SK-N-SH (cell line): ENCODE measurements at regions not wholly inside any gene's neighbourhood (a gene's known extent, or its start where the extent isn't known, plus 50 kb on each side); places are given as distances from the start of the nearest gene placed in this dataset.

Experiments used
- CTCF ChIA-PET: fragments of 300-600, 350-600 bp; formaldehyde crosslinking; extraction: SDS; loops from one replicate; lab custom pipeline; 2021; lab: Yijun Ruan, JAX
- POLR2A ChIA-PET: fragments of 350-600 bp; sonication (Branson Sonifier 250); formaldehyde crosslinking; extraction: SDS; loops from one replicate; lab custom pipeline; 2020; ENCODE audit warnings: antibody characterized with exemption, inconsistent platforms; lab: Yijun Ruan, JAX
- DNase-seq: peaks from one replicate; pipeline ENCODE4 v3.0.0; 2012
- H2AFZ ChIP-seq: fragments of 200-600 bp; sonication (generic); 2 replicates; pipeline ENCODE4 v1.8.1; 2016; ENCODE audit warnings: antibody characterized with exemption, mild to moderate bottlenecking, low read depth
- H3F3A ChIP-seq: fragments of 200-600 bp; sonication (generic); replicated peaks from 2 replicates; pipeline ENCODE3; 2016; ENCODE audit warnings: antibody characterized with exemption, mild to moderate bottlenecking; ENCODE audit not compliant: insufficient read depth
- H3K27ac ChIP-seq, 2 experiments: fragments of 200-500 bp in 1 of 2; fragments of 200-600 bp in 1 of 2; sonication (Bioruptor generic) in 1 of 2; sonication (generic), shearing (Covaris generic) in 1 of 2; 2 replicates each; pipeline versions ENCODE4 v1.5.1 to v1.6.1; 2014 to 2016; ENCODE audit warnings: low read depth in 2 of 2, inconsistent platforms in 1 of 2, low read length in 1 of 2, mild to moderate bottlenecking in 1 of 2, mixed read lengths in 1 of 2
- H3K27me3 ChIP-seq: fragments of 200-600 bp; sonication (generic), shearing (Covaris generic); 2 replicates; pipeline ENCODE4 v1.6.1; 2016; ENCODE audit warnings: mixed run types; ENCODE audit not compliant: insufficient read depth
- H3K36me3 ChIP-seq, 2 experiments: fragments of 200-500 bp in 1 of 2; fragments of 200-600 bp in 1 of 2; sonication (Bioruptor generic) in 1 of 2; sonication (generic) in 1 of 2; replicated peaks in 1 of 2; 2 replicates each; pipeline versions ENCODE3 to v1.5.1; 2014 to 2016; ENCODE audit warnings: low read length in 1 of 2, mild to moderate bottlenecking in 1 of 2; ENCODE audit not compliant: insufficient read depth in 2 of 2, control insufficient read depth in 1 of 2
- H3K4me1 ChIP-seq, 2 experiments: fragments of 200-500 bp in 1 of 2; fragments of 200-600 bp in 1 of 2; sonication (Bioruptor generic) in 1 of 2; sonication (generic), shearing (Covaris generic) in 1 of 2; 2 replicates each; pipeline versions ENCODE4 v1.5.1 to v1.6.1; 2014 to 2016; ENCODE audit warnings: low read depth in 1 of 2, low read length in 1 of 2, mixed run types in 1 of 2; ENCODE audit not compliant: insufficient read depth in 2 of 2, control insufficient read depth in 1 of 2
- H3K4me2 ChIP-seq: fragments of 200-600 bp; sonication (generic), shearing (Covaris generic); 2 replicates; pipeline ENCODE4 v1.6.1; 2017; ENCODE audit warnings: mixed run types
- H3K4me3 ChIP-seq, 2 experiments: fragments of 200-500 bp in 1 of 2; fragments of 200-600 bp in 1 of 2; sonication (Bioruptor generic) in 1 of 2; sonication (generic), shearing (Covaris generic) in 1 of 2; 2 replicates each; pipeline versions ENCODE4 v1.5.1 to v1.8.1; 2014 to 2016; ENCODE audit warnings: low read depth in 2 of 2, inconsistent platforms in 1 of 2, low read length in 1 of 2, mild to moderate bottlenecking in 1 of 2, mixed read lengths in 1 of 2, moderate library complexity in 1 of 2
- H3K79me2 ChIP-seq: fragments of 200-600 bp; sonication (generic); 2 replicates; pipeline ENCODE4 v1.8.1; 2017; ENCODE audit warnings: mild to moderate bottlenecking; ENCODE audit not compliant: insufficient read depth
- H3K9ac ChIP-seq: fragments of 200-600 bp; sonication (generic); 2 replicates; pipeline ENCODE4 v1.6.1; 2017; ENCODE audit warnings: mixed run types
- H3K9me2 ChIP-seq: fragments of 200-600 bp; sonication (generic); 2 replicates; pipeline ENCODE4 v1.6.1; 2017; ENCODE audit warnings: mixed run types
- H3K9me3 ChIP-seq: fragments of 200-600 bp; sonication (generic); 2 replicates; pipeline ENCODE4 v1.6.1; 2017; ENCODE audit warnings: mixed run types, mild to moderate bottlenecking, moderate library complexity
- H4K20me1 ChIP-seq: fragments of 200-600 bp; sonication (generic); 2 replicates; pipeline ENCODE4 v1.6.1; 2017; ENCODE audit warnings: mild to moderate bottlenecking, mixed run types; ENCODE audit not compliant: insufficient read depth
- CHD2 ChIP-seq: fragments of 150-350 bp; IDR thresholded peaks from 2 replicates; pipeline ENCODE4 v1.6.1; 2018; ENCODE audit warnings: low read length; ENCODE audit not compliant: partially characterized antibody
- EP300 ChIP-seq, 2 experiments: IDR thresholded peaks; 2 replicates each; pipeline versions ENCODE4 v1.4.0 to v1.6.1; 2012; ENCODE audit warnings: borderline replicate concordance in 1 of 2, low read depth in 1 of 2, low read length in 1 of 2
- EZH2phosphoT487 ChIP-seq: fragments of 200-600 bp; sonication (generic); IDR thresholded peaks from 2 replicates; pipeline ENCODE4 v1.6.1; 2017; ENCODE audit warnings: low read depth, mixed run types, mild to moderate bottlenecking, antibody characterized with exemption, moderate library complexity, borderline replicate concordance
- GABPA ChIP-seq: IDR thresholded peaks from 2 replicates; pipeline ENCODE4 v1.4.0; 2012; ENCODE audit warnings: low read depth, mild to moderate bottlenecking
- GATA2 ChIP-seq: sonication (generic); formaldehyde crosslinking; IDR thresholded peaks from 2 replicates; pipeline ENCODE4 v1.5.0; 2020; ENCODE audit warnings: mild to moderate bottlenecking, missing genetic modification reagents
- JUND ChIP-seq: IDR thresholded peaks from 2 replicates; pipeline ENCODE4 v1.4.0; 2012
- NFIC ChIP-seq: IDR thresholded peaks from 2 replicates; pipeline ENCODE4 v1.4.0; 2012; ENCODE audit warnings: borderline replicate concordance
- NRF1 ChIP-seq: IDR thresholded peaks from 2 replicates; pipeline ENCODE4 v1.6.1; 2012; ENCODE audit warnings: low read depth, mild to moderate bottlenecking, low read length
- RAD21 ChIP-seq: IDR thresholded peaks from 2 replicates; pipeline ENCODE4 v1.6.1; 2012; ENCODE audit warnings: mild to moderate bottlenecking, low read length
- RFX5 ChIP-seq: IDR thresholded peaks from 2 replicates; pipeline ENCODE4 v1.6.1; 2012; ENCODE audit warnings: mild to moderate bottlenecking, improper control_type of control experiment, low read length
- TAF1 ChIP-seq: IDR thresholded peaks from 2 replicates; pipeline ENCODE4 v1.6.1; 2012; ENCODE audit warnings: low read depth, mild to moderate bottlenecking, low read length, moderate library complexity, borderline replicate concordance
- TCF12 ChIP-seq: IDR thresholded peaks from 2 replicates; pipeline ENCODE4 v1.4.0; 2012
- WGBS: methylation state at CpG from one replicate; pipeline ENCODE4 v1.1.6; 2017; ENCODE audit warnings: low lambda C conversion rate; 5-methylcytosine and 5-hydroxymethylcytosine counted together
- TF ChIP-seq, protein P1 (sequence below): IDR thresholded peaks from 2 replicates; pipeline ENCODE4 v1.4.0; 2012; ENCODE audit warnings: low read depth, borderline replicate concordance
- TF ChIP-seq, protein P2 (sequence below): fragments of 150-350 bp; IDR thresholded peaks from 2 replicates; pipeline ENCODE4 v1.6.1; 2017; ENCODE audit warnings: antibody characterized with exemption, low read length, low read depth, borderline replicate concordance

DNA sequence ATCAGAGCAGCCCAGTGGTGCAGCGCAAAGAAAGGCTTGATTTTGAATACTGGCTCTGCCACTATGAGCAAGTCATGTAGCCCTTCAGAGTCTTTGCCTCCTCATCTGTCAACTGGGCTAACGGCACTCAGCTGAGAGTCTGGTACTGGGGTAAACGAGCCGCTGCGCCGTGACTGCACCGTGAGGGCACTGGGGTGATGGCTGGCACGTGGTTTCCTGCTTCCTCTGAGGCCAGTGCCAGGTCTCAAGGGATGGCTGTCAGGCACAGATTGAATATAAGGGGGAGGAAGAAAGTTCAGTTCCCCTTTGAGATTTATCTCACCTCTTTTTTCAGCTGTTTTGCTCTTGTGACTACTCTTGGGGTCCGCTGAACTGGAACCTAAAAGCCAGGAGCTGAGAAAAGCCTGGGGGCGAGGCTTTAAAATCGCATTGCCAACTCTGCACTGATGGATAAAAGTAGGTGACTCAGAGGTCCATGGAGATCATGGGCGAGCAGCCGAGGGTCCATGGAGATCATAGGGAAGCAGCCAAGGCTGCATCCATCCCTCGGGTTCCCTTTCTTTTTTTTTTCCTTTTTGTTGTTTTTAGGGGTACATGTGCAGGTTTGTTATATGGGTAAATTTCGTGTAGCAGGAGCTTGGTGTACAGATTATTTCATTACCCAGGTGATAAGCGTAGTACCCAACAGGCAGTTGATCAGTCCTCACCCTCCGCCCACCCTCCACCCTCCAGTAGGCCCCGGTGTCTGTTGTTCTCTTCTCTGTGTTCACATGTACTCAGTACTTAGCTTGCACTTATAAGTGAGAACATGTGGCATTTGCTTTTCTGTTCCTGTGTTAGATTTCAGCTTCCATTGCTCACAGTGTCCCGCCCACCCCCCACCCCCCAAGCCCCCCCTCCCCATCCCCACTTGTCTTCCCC is 114.3 kb downstream of the SPP2 start:
- Histone ChIP-seq H3K4me3 (no peak overlapping the region), H3K36me3 (no peaks in the 10 kb centered on the region), H4K20me1 (no peaks in the 10 kb centered on the region), H3K9ac (no peak overlapping the region), H3K27ac (peak overlapping the region in 1 of 2 experiments; percentile 79; a peak in 2 of 4 replicates), H3K4me2 (no peak overlapping the region), H3K4me1 (peaks cover 12 to 15% of the 10 kb centered on the region in 2 experiments), H3K9me2 (no peaks in the 10 kb centered on the region), H3F3A (peaks cover 17% of the 10 kb centered on the region), H2AFZ (no peak overlapping the region), H3K79me2 (no peaks in the 10 kb centered on the region), H3K27me3 (no peaks in the 10 kb centered on the region), H3K9me3 (no peaks in the 10 kb centered on the region)
- DNase-seq: no peak
- no peak for TF ChIP-seq NFIC
- no peak for TF ChIP-seq EZH2phosphoT487
- TF ChIP-seq RFX5: no peak
- no peak for TF ChIP-seq GABPA
- no peak for TF ChIP-seq CHD2
- no peak for TF ChIP-seq RAD21
- TF ChIP-seq NRF1: no peak
- TF ChIP-seq, protein P1, sequence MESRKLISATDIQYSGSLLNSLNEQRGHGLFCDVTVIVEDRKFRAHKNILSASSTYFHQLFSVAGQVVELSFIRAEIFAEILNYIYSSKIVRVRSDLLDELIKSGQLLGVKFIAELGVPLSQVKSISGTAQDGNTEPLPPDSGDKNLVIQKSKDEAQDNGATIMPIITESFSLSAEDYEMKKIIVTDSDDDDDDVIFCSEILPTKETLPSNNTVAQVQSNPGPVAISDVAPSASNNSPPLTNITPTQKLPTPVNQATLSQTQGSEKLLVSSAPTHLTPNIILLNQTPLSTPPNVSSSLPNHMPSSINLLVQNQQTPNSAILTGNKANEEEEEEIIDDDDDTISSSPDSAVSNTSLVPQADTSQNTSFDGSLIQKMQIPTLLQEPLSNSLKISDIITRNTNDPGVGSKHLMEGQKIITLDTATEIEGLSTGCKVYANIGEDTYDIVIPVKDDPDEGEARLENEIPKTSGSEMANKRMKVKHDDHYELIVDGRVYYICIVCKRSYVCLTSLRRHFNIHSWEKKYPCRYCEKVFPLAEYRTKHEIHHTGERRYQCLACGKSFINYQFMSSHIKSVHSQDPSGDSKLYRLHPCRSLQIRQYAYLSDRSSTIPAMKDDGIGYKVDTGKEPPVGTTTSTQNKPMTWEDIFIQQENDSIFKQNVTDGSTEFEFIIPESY: no peak
- no peak for TF ChIP-seq JUND
- TF ChIP-seq GATA2 (CRISPR knock-in tag): no peak
- no peak for TF ChIP-seq TCF12
- TF ChIP-seq TAF1: no peak
- CTCF ChIA-PET: interaction anchor here (1.0 to 1.6 kb wide), 2 partner anchors 26 to 29 kb away, joined by 3 to 5 read pairs; no protein-coding TSS in a partner anchor
- POLR2A ChIA-PET: no interaction called here
- 94% methylated on average over 19 of the region's 19 CpGs for WGBS

DNA sequence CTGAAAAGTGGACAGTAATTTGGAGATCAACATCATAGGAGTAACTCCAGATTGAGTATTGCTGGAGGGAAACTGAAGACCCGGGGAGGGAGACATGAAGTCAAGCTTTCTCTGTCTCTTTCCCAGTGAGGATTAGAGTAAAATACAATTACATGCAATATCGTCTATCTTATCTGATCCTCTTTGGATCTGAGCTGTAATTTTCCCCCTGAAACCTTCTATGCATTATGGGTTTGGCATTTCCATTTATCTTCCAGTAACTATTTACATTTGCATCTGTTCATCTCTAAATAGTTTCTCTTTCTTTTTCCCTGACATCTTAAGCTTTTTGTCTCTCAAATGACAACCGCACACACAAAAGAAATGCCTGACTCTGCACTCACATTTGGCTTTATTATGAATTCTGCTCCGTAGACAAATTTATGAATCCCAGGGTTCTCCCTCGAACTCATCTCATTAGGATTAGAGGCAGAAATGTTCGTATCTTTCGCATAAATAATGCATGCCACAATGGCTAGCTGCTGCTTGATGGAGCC is 113.1 kb downstream of the SPP2 start:
- H3K27me3 ChIP-seq: no peaks in the 10 kb centered on the region
- no peaks in the 10 kb centered on the region for H3K9me2 ChIP-seq
- POLR2A ChIA-PET: no interaction called here
- no peak overlapping the region for H3K9ac ChIP-seq
- H3F3A ChIP-seq: peaks cover 8% of the 10 kb centered on the region
- CTCF ChIA-PET: interaction anchor here (0.6 to 1.2 kb wide), 3 partner anchors 27 to 285 kb away, joined by 3 read pairs; no protein-coding TSS in a partner anchor
- H3K4me1 ChIP-seq: peaks cover 8 to 15% of the 10 kb centered on the region in 2 experiments; a peak in 2 of 4 replicates
- no peak for TF ChIP-seq EP300 (IDR thresholded peaks at IDR 0.05; ENCODE audit: borderline replicate concordance in 1 of 2, low read depth in 1 of 2, low read length in 1 of 2)
- TF ChIP-seq, protein P2, sequence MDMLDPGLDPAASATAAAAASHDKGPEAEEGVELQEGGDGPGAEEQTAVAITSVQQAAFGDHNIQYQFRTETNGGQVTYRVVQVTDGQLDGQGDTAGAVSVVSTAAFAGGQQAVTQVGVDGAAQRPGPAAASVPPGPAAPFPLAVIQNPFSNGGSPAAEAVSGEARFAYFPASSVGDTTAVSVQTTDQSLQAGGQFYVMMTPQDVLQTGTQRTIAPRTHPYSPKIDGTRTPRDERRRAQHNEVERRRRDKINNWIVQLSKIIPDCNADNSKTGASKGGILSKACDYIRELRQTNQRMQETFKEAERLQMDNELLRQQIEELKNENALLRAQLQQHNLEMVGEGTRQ: no peak
- H4K20me1 ChIP-seq: no peaks in the 10 kb centered on the region
- peak; percentile 43 for DNase-seq
- no peak overlapping the region for H3K4me3 ChIP-seq
- no peaks in the 10 kb centered on the region for H3K9me3 ChIP-seq
- no peaks in the 10 kb centered on the region for H3K36me3 ChIP-seq
- H2AFZ ChIP-seq: no peak overlapping the region
- no peaks in the 10 kb centered on the region for H3K79me2 ChIP-seq
- 76% methylated on average over 7 of the region's 7 CpGs for WGBS
- H3K4me2 ChIP-seq: no peak overlapping the region
- no peak overlapping the region for H3K27ac ChIP-seq
